K562 (cell line): ENCODE measurements at regions not wholly inside any gene's neighbourhood (a gene's known extent, or its start where the extent isn't known, plus 50 kb on each side); places are given as distances from the start of the nearest gene placed in this dataset.

Source experiments
- ATAC-seq: fragments of 200-7000 bp; cut with Tn5 transposase; 3 replicates; pipeline ENCODE4 v1.9.1; 2020; ENCODE audit warnings: moderate library complexity
- BruUV-seq: library from RNA; stranded (reverse); fragments of 400-500 nt; replicated peaks from 2 replicates; lab custom pipeline; 2021; lab: Mats Ljungman, UMichigan
- CTCF ChIA-PET: fragments of 300-600 bp; formaldehyde crosslinking; extraction: SDS; loops from one replicate; lab custom pipeline; 2021; ENCODE audit warnings: low intra/inter-chr PET ratio; lab: Yijun Ruan, JAX
- POLR2A ChIA-PET: fragments of 300-600, 350-650 bp; sonication (Branson Sonifier 250); formaldehyde crosslinking; extraction: SDS; loops from one replicate; lab custom pipeline; 2021; ENCODE audit warnings: antibody characterized with exemption, inconsistent platforms; lab: Yijun Ruan, JAX
- DNase-seq, 4 experiments: peaks; one replicate each; pipeline versions ENCODE4 v3.0.0 to v3.0.0-alpha.2; 2011 to 2018; ENCODE audit warnings: low spot score in 3 of 4, mixed read lengths in 3 of 4; ENCODE audit errors: extremely low read depth in 1 of 4
- FAIRE-seq: peaks from 2 replicates; lab custom pipeline; 2011; peaks lifted over from hg19 to GRCh38; lab: Jason Lieb, UNC
- H2AFZ ChIP-seq: 2 replicates; pipeline ENCODE4 v1.6.0; 2011; ENCODE audit warnings: low read depth, low read length, control low read depth, inconsistent platforms
- H3K27ac ChIP-seq: fragments of 200-600 bp; 3 replicates; pipeline ENCODE4 v1.8.0; 2011; ENCODE audit warnings: low read depth, mild to moderate bottlenecking, control low read depth, inconsistent platforms, low read length, moderate library complexity, mixed read lengths; ENCODE audit errors: extremely low read depth
- H3K27me3 ChIP-seq, 2 experiments: fragments of 300-600 bp in 1 of 2; 2 replicates in 1 of 2; 3 replicates in 1 of 2; pipeline versions ENCODE4 v1.6.0 to v1.8.0; 2011; ENCODE audit warnings: inconsistent platforms in 2 of 2, low read length in 2 of 2, mild to moderate bottlenecking in 1 of 2, mixed read lengths in 1 of 2, moderate library complexity in 1 of 2; ENCODE audit not compliant: control insufficient read depth in 2 of 2, insufficient read depth in 2 of 2
- H3K36me3 ChIP-seq: fragments of 300-600 bp; 3 replicates; pipeline ENCODE4 v1.8.0; 2011; ENCODE audit warnings: mild to moderate bottlenecking, low read length, inconsistent platforms; ENCODE audit not compliant: control insufficient read depth, insufficient read depth
- H3K4me1 ChIP-seq, 2 experiments: fragments of 200-600 bp in 1 of 2; replicated peaks in 1 of 2; 2 replicates in 1 of 2; 3 replicates in 1 of 2; pipeline versions ENCODE4 v1.5.1 to v1.8.0; 2011; ENCODE audit warnings: inconsistent platforms in 2 of 2, low read length in 2 of 2, mild to moderate bottlenecking in 1 of 2, mixed read lengths in 1 of 2, moderate library complexity in 1 of 2; ENCODE audit not compliant: control insufficient read depth in 2 of 2, insufficient read depth in 2 of 2
- H3K4me2 ChIP-seq: 2 replicates; pipeline ENCODE4 v1.6.1; 2011; ENCODE audit warnings: low read length, control low read depth, inconsistent platforms, mixed read lengths; ENCODE audit not compliant: insufficient read depth
- H3K4me3 ChIP-seq: fragments of 200-600 bp; sonication (generic), shearing (Covaris generic); 2 replicates; pipeline ENCODE4 v1.5.1; 2016; ENCODE audit warnings: control low read depth, inconsistent platforms
- H3K79me2 ChIP-seq: fragments of 200-600 bp; 3 replicates; pipeline ENCODE4 v1.8.0; 2011; ENCODE audit warnings: low read length, inconsistent platforms; ENCODE audit not compliant: control insufficient read depth, insufficient read depth
- H3K9ac ChIP-seq, 2 experiments: 2 replicates each; pipeline versions ENCODE4 v1.6.0 to v1.6.1; 2011; ENCODE audit warnings: low read depth in 2 of 2, low read length in 2 of 2, control low read depth in 1 of 2, inconsistent platforms in 1 of 2, mild to moderate bottlenecking in 1 of 2, mixed read lengths in 1 of 2; ENCODE audit not compliant: insufficient read depth in 1 of 2
- H3K9me1 ChIP-seq: one replicate; pipeline ENCODE4 v1.6.0; 2011; ENCODE audit warnings: inconsistent platforms, mild to moderate bottlenecking, low read length, moderate library complexity; ENCODE audit not compliant: control insufficient read depth, insufficient read depth
- H3K9me3 ChIP-seq: replicated peaks from 2 replicates; pipeline ENCODE4 v1.5.1; 2011; ENCODE audit warnings: low read depth, low read length, inconsistent platforms; ENCODE audit not compliant: control insufficient read depth, insufficient read depth
- H4K20me1 ChIP-seq: replicated peaks from 2 replicates; pipeline ENCODE4 v1.6.1; 2011; ENCODE audit warnings: low read length, inconsistent platforms, mixed read lengths; ENCODE audit not compliant: control insufficient read depth, insufficient read depth
- CBFA2T2 ChIP-seq: fragments of 450-650 bp; conservative IDR thresholded peaks from 2 replicates; pipeline ENCODE4 v1.6.1; 2017; ENCODE audit warnings: mild to moderate bottlenecking
- EGR1 ChIP-seq: fragments of 450-650 bp; conservative IDR thresholded peaks from 2 replicates; pipeline ENCODE4 v1.6.1; 2017; ENCODE audit warnings: mild to moderate bottlenecking
- HDAC2 ChIP-seq: fragments of 450-650 bp; IDR thresholded peaks from 2 replicates; pipeline ENCODE4 v1.6.1; 2016; ENCODE audit warnings: mild to moderate bottlenecking
- KLF13 ChIP-seq: fragments of 450-650 bp; IDR thresholded peaks from 2 replicates; pipeline ENCODE4 v1.6.1; 2016; ENCODE audit warnings: missing genetic modification characterization, low read depth, mild to moderate bottlenecking, missing compliant biosample characterization, moderate library complexity, borderline replicate concordance
- RFX7 ChIP-seq: fragments of 250-450 bp; sonication (Bioruptor Pico); IDR thresholded peaks from 2 replicates; pipeline ENCODE4 v1.5.1; 2021; ENCODE audit warnings: mild to moderate bottlenecking
- ZBTB8A ChIP-seq: fragments of 450-650 bp; IDR thresholded peaks from 2 replicates; pipeline ENCODE4 v1.6.1; 2018; ENCODE audit warnings: mild to moderate bottlenecking, moderate library complexity; ENCODE audit not compliant: partially characterized antibody
- ZNF134 ChIP-seq: fragments of 250-450 bp; sonication (Bioruptor Pico); conservative IDR thresholded peaks from 2 replicates; pipeline ENCODE4 v1.4.0; 2020
- ZNF584 ChIP-seq: fragments of 200-800 bp; sonication (Bioruptor generic); IDR thresholded peaks from 2 replicates; pipeline ENCODE4 v1.6.1; 2016; ENCODE audit warnings: low read depth, mild to moderate bottlenecking, missing genetic modification characterization, missing compliant biosample characterization
- WGBS: fragments of 100-300 bp; shearing (Covaris generic); methylation state at CpG from one replicate; pipeline ENCODE4 v1.1.6; 2016; ENCODE audit warnings: low coverage, mixed read lengths; ENCODE audit not compliant: insufficient coverage; ENCODE audit errors: missing lambda C conversion rate; 5-methylcytosine and 5-hydroxymethylcytosine counted together
- in situ Hi-C: fragments of 300-500 bp; cut with MboI; formaldehyde crosslinking; loops from 4 replicates; pipeline ENCODE4 v1.15.0; 2018; ENCODE audit warnings: inconsistent platforms, mixed read lengths
- intact Hi-C: fragments of 100-400 bp; cut with micrococcal nuclease; formaldehyde crosslinking; loops from 2 replicates; pipeline ENCODE4 v1.14.2; 2022
- TF ChIP-seq, protein P1 (sequence below): fragments of 450-650 bp; formaldehyde crosslinking; conservative IDR thresholded peaks from 2 replicates; pipeline ENCODE4 v1.4.0; 2022; ENCODE audit warnings: mild to moderate bottlenecking, missing genetic modification characterization
- TF ChIP-seq, protein P2 (sequence below): fragments of 450-650 bp; IDR thresholded peaks from 2 replicates; pipeline ENCODE4 v1.6.1; 2016; ENCODE audit warnings: borderline replicate concordance
- TF ChIP-seq, protein P3 (sequence below), 2 experiments: fragments of 450-650 bp; IDR thresholded peaks; 2 replicates each; pipeline ENCODE4 v1.6.1; 2016; ENCODE audit warnings: mild to moderate bottlenecking in 2 of 2, borderline replicate concordance in 1 of 2, low read depth in 1 of 2, moderate library complexity in 1 of 2

DNA sequence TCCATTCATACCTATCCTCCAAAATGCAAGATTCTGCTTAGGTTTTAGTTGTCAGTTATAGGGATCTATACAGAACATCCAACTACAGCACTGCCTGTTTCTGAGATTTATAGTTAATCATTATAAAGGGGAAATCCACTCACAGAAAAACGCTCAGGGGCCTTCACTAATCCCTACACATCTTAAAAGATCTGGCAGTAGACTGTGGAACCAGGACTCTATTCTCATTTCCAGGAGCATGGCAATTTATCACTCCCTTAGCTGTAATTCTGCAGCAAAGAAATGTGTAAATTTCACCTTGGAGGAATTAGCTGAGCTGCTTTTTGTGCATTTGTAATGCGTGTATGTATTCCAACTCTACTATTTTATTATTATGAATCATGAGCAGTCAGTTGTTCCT, 1128.1 kb upstream of the PRR20A start:
- Histone ChIP-seq H3K9ac (no peak overlapping the region), H3K36me3 (no peaks in the 10 kb centered on the region), H4K20me1 (no peaks in the 10 kb centered on the region), H2AFZ (no peak overlapping the region), H3K4me2 (no peak overlapping the region), H3K79me2 (no peaks in the 10 kb centered on the region), H3K27me3 (no peaks in the 10 kb centered on the region), H3K27ac (no peak overlapping the region), H3K4me3 (no peak overlapping the region), H3K9me1 (no peaks in the 10 kb centered on the region), H3K9me3 (no peaks in the 10 kb centered on the region), H3K4me1 (no peaks in the 10 kb centered on the region)
- ChIA-PET CTCF (no interaction called here), POLR2A (no interaction called here)
- ATAC-seq (no peak), FAIRE-seq (no peak), DNase-seq (no peak)
- intact Hi-C loops (no loop called here), in situ Hi-C loops (no loop called here)
- WGBS: 0% methylated on average over 1 of the region's 2 CpGs
- no TSS peak for BruUV-seq
- TF ChIP-seq, protein P1, sequence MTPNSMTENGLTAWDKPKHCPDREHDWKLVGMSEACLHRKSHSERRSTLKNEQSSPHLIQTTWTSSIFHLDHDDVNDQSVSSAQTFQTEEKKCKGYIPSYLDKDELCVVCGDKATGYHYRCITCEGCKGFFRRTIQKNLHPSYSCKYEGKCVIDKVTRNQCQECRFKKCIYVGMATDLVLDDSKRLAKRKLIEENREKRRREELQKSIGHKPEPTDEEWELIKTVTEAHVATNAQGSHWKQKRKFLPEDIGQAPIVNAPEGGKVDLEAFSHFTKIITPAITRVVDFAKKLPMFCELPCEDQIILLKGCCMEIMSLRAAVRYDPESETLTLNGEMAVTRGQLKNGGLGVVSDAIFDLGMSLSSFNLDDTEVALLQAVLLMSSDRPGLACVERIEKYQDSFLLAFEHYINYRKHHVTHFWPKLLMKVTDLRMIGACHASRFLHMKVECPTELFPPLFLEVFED (CRISPR knock-in tag): no peak
- TF ChIP-seq ZNF584 (CRISPR knock-in tag) (no peak), ZNF134 (CRISPR knock-in tag) (no peak), ZBTB8A (no peak), CBFA2T2 (no peak), HDAC2 (no peak), EGR1 (no peak), RFX7 (no peak), KLF13 (tag) (no peak)
- TF ChIP-seq, protein P2, sequence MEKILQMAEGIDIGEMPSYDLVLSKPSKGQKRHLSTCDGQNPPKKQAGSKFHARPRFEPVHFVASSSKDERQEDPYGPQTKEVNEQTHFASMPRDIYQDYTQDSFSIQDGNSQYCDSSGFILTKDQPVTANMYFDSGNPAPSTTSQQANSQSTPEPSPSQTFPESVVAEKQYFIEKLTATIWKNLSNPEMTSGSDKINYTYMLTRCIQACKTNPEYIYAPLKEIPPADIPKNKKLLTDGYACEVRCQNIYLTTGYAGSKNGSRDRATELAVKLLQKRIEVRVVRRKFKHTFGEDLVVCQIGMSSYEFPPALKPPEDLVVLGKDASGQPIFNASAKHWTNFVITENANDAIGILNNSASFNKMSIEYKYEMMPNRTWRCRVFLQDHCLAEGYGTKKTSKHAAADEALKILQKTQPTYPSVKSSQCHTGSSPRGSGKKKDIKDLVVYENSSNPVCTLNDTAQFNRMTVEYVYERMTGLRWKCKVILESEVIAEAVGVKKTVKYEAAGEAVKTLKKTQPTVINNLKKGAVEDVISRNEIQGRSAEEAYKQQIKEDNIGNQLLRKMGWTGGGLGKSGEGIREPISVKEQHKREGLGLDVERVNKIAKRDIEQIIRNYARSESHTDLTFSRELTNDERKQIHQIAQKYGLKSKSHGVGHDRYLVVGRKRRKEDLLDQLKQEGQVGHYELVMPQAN: no peak
- TF ChIP-seq, protein P3, sequence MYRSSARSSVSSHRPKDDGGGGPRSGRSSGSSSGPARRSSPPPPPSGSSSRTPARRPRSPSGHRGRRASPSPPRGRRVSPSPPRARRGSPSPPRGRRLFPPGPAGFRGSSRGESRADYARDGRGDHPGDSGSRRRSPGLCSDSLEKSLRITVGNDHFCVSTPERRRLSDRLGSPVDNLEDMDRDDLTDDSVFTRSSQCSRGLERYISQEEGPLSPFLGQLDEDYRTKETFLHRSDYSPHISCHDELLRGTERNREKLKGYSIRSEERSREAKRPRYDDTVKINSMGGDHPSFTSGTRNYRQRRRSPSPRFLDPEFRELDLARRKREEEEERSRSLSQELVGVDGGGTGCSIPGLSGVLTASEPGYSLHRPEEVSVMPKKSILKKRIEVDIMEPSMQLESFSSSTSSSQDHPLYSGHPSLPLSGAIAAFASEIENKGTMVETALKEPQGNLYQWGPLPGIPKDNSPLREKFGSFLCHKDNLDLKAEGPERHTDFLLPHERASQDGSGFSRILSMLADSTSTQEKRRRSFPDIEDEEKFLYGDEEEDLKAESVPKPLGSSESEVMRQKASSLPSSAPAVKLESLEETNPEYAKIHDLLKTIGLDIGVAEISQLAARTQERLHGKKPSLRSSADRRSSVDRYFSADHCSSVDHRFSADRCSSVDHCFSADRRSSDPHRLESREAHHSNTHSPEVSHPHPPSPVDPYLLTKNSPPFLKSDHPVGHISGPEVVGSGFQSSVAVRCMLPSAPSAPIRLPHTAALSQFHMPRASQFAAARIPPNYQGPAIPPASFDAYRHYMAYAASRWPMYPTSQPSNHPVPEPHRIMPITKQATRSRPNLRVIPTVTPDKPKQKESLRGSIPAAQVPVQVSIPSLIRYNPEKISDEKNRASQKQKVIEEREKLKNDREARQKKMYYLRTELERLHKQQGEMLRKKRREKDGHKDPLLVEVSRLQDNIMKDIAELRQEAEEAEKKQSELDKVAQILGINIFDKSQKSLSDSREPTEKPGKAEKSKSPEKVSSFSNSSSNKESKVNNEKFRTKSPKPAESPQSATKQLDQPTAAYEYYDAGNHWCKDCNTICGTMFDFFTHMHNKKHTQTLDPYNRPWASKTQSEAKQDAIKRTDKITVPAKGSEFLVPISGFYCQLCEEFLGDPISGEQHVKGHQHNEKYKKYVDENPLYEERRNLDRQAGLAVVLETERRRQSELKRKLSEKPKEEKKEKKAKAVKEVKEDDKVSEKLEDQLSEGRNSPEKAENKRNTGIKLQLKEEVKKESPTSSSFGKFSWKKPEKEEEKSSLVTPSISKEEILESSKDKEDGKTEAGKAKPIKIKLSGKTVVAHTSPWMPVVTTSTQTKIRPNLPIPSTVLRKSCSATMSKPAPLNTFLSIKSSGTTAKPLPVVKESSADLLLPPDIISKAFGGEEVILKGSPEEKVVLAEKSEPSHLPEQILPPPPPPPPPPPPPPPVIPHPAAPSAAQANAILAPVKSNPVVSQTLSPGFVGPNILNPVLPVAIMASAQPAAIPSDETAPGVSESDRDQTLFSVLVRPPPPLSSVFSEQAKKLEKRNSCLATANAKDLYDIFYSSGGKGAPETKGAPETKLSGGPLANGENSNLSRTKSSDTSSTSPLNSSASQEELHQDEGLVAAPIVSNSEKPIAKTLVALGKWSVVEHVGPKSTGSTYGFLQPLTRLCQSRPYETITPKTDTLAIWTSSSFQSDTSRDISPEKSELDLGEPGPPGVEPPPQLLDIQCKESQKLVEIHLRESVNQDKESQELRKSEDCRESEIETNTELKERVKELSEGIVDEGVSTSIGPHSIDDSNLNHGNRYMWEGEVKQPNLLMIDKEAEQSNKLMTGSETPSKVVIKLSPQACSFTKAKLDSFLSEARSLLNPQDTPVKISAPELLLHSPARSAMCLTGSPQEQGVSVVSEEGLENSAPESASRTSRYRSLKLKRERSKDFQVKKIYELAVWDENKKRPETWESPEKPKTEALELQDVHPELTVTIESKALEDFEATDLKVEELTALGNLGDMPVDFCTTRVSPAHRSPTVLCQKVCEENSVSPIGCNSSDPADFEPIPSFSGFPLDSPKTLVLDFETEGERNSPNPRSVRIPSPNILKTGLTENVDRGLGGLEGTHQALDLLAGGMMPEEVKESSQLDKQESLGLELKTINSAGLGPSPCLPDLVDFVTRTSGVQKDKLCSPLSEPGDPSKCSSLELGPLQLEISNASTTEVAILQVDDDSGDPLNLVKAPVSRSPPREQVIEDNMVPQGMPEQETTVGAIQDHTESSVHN (IDR thresholded peaks at IDR 0.05; ENCODE audit: borderline replicate concordance in 1 of 2, low read depth in 1 of 2): no peak
